CD4-positive, alpha-beta memory T cell (primary cell): ENCODE measurements at regions not wholly inside any gene's neighbourhood (a gene's known extent, or its start where the extent isn't known, plus 50 kb on each side); places are given as distances from the start of the nearest gene placed in this dataset.

ENCODE experiments used
- CTCF ChIA-PET: fragments of 350-600 bp; sonication (Branson Sonifier 250); formaldehyde crosslinking; loops from one replicate; lab custom pipeline; 2021; ENCODE audit warnings: inconsistent platforms; ENCODE audit not compliant: partially characterized antibody; lab: Charles Lee
- POLR2A ChIA-PET: fragments of 350-600 bp; sonication (Branson Sonifier 250); formaldehyde crosslinking; loops from one replicate; lab custom pipeline; 2021; ENCODE audit not compliant: partially characterized antibody; lab: Charles Lee
- DNase-seq, 5 donors: peaks; one replicate each; pipeline versions ENCODE4 v3.0.0 to v3.0.0-alpha.2; 2020 to 2022; ENCODE audit warnings: mixed read lengths in 1 of 5
- H3K27ac ChIP-seq: one replicate; pipeline ENCODE4 v1.7.0; 2013; ENCODE audit warnings: low read depth, low read length
- H3K27me3 ChIP-seq: 2 replicates; pipeline ENCODE4 v1.7.0; 2013; ENCODE audit warnings: mild to moderate bottlenecking, low read length, moderate library complexity; ENCODE audit not compliant: insufficient read depth
- H3K36me3 ChIP-seq: 2 replicates; pipeline ENCODE4 v1.7.0; 2013; ENCODE audit warnings: mild to moderate bottlenecking, low read length, moderate library complexity; ENCODE audit not compliant: insufficient read depth
- H3K4me1 ChIP-seq: 2 replicates; pipeline ENCODE4 v1.7.0; 2013; ENCODE audit warnings: mild to moderate bottlenecking, low read length, moderate library complexity; ENCODE audit not compliant: insufficient read depth
- H3K4me3 ChIP-seq, 2 donors: one replicate each; pipeline ENCODE4 v1.7.0; 2013; ENCODE audit warnings: low read length in 2 of 2, mild to moderate bottlenecking in 1 of 2
- H3K9me3 ChIP-seq, 2 donors: one replicate each; pipeline ENCODE4 v1.7.0; 2013; ENCODE audit warnings: low read length in 2 of 2, control low read depth in 1 of 2; ENCODE audit not compliant: control insufficient read depth in 1 of 2
- H3K27ac Mint-ChIP-seq, 7 donors: one replicate each; pipeline ENCODE4 v1.8.0; 2020 to 2021; ENCODE audit warnings: mixed read lengths in 7 of 7, mild to moderate bottlenecking in 6 of 7, inconsistent platforms in 3 of 7, moderate library complexity in 3 of 7
- H3K27me3 Mint-ChIP-seq, 2 donors: one replicate each; pipeline ENCODE4 v1.8.0; 2020 to 2021; ENCODE audit warnings: mixed read lengths in 2 of 2
- H3K36me3 Mint-ChIP-seq, 2 donors: one replicate each; pipeline ENCODE4 v1.8.0; 2020 to 2021; ENCODE audit warnings: mixed read lengths in 2 of 2, inconsistent platforms in 1 of 2, mild to moderate bottlenecking in 1 of 2
- H3K4me1 Mint-ChIP-seq, 4 donors: one replicate each; pipeline ENCODE4 v1.8.0; 2020 to 2021; ENCODE audit warnings: mixed read lengths in 4 of 4, mild to moderate bottlenecking in 1 of 4
- H3K4me3 Mint-ChIP-seq, 8 donors: one replicate each; pipeline ENCODE4 v1.8.0; 2020 to 2021; ENCODE audit warnings: mixed read lengths in 8 of 8, mild to moderate bottlenecking in 7 of 8, moderate library complexity in 6 of 8, inconsistent platforms in 3 of 8
- H3K9me3 Mint-ChIP-seq, 8 donors: one replicate each; pipeline ENCODE4 v1.8.0; 2020 to 2021; ENCODE audit warnings: mixed read lengths in 8 of 8, mild to moderate bottlenecking in 5 of 8, inconsistent platforms in 3 of 8, moderate library complexity in 1 of 8
- intact Hi-C: fragments of 100-400 bp; cut with micrococcal nuclease; formaldehyde crosslinking; loops from one replicate; pipeline ENCODE4 v1.15.1; 2023

- DNase-seq: no peak
- Histone ChIP-seq H3K9me3 (no peaks in the 10 kb centered on the region), H3K36me3 (no peaks in the 10 kb centered on the region), H3K4me1 (no peaks in the 10 kb centered on the region), H3K27me3 (no peaks in the 10 kb centered on the region), H3K27ac (no peak overlapping the region), H3K4me3 (no peak overlapping the region)
- CTCF ChIA-PET: interaction anchor here (1.0 to 1.7 kb wide), 2 partner anchors 46 to 72 kb away, joined by 4 read pairs; no protein-coding TSS in a partner anchor
- intact Hi-C loops: no loop called here
- Mint-ChIP-seq H3K36me3 (no peaks in the 10 kb centered on the region), H3K4me3 (no peak overlapping the region), H3K27ac (no peak overlapping the region), H3K9me3 (peaks cover 0 to 5% (median 0%) of the 10 kb centered on the region in 8 donors), H3K27me3 (no peaks in the 10 kb centered on the region), H3K4me1 (peaks cover 0 to 11% (median 5%) of the 10 kb centered on the region in 4 donors)
- POLR2A ChIA-PET: no interaction called here
Measured at GRCh38 chr7:17054836-17055235, 173.1 kb upstream of the AGR3 start.

DNA sequence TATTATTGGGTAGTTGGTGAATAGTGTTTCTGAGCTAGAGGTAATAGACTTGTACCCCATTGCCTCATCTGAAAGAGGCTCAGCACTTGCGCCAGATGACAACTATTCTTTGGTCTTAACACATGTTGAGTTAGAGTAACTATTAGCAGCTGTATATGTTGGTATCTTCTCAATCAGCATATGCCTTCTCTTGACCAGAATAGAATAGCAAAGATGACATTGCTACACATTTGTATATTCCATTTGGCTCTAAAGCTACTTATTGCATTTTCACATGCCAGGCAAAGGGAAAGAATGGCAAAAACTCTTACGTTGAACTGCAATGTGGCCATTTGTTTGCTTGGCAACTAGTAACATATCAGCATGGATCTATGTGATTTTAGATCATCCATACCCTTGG is 173.8 kb upstream of the AGR3 start:
- H3K9me3 Mint-ChIP-seq: peaks cover 0 to 5% (median 0%) of the 10 kb centered on the region in 8 donors
- Histone ChIP-seq H3K27me3 (no peaks in the 10 kb centered on the region), H3K4me1 (no peaks in the 10 kb centered on the region), H3K36me3 (no peaks in the 10 kb centered on the region), H3K9me3 (no peaks in the 10 kb centered on the region), H3K27ac (no peak overlapping the region), H3K4me3 (no peak overlapping the region)
- POLR2A ChIA-PET: no interaction called here
- H3K4me3 Mint-ChIP-seq: no peak overlapping the region
- CTCF ChIA-PET: interaction anchor here (1.0 kb wide), 1 partner anchor 47 kb away, joined by 4 read pairs; no protein-coding TSS in a partner anchor
- H3K27ac Mint-ChIP-seq: peak overlapping the region in 1 of 7 donors; percentile 22
- H3K27me3 Mint-ChIP-seq: no peaks in the 10 kb centered on the region
- peaks cover 0 to 11% (median 5%) of the 10 kb centered on the region in 4 donors for H3K4me1 Mint-ChIP-seq
- intact Hi-C loops: no loop called here
- no peak for DNase-seq
- H3K36me3 Mint-ChIP-seq: no peaks in the 10 kb centered on the region

- no peak for DNase-seq
- no peak overlapping the region for H3K27ac ChIP-seq
- H3K36me3 ChIP-seq: no peaks in the 10 kb centered on the region
- H3K4me1 ChIP-seq: no peaks in the 10 kb centered on the region
- H3K27me3 Mint-ChIP-seq: no peaks in the 10 kb centered on the region
- H3K36me3 Mint-ChIP-seq: no peaks in the 10 kb centered on the region
- H3K27ac Mint-ChIP-seq: no peak overlapping the region
- no peaks in the 10 kb centered on the region for H3K27me3 ChIP-seq
- peaks cover 0 to 5% (median 0%) of the 10 kb centered on the region in 8 donors for H3K9me3 Mint-ChIP-seq
- H3K9me3 ChIP-seq: no peaks in the 10 kb centered on the region
- ChIA-PET CTCF (no interaction called here), POLR2A (no interaction called here)
- H3K4me3 Mint-ChIP-seq: no peak overlapping the region
- peaks cover 0 to 11% (median 5%) of the 10 kb centered on the region in 4 donors for H3K4me1 Mint-ChIP-seq
- H3K4me3 ChIP-seq: no peak overlapping the region
- intact Hi-C loops: no loop called here
Measured at GRCh38 chr7:17056491-17057142, 174.8 kb upstream of the AGR3 start.

DNA sequence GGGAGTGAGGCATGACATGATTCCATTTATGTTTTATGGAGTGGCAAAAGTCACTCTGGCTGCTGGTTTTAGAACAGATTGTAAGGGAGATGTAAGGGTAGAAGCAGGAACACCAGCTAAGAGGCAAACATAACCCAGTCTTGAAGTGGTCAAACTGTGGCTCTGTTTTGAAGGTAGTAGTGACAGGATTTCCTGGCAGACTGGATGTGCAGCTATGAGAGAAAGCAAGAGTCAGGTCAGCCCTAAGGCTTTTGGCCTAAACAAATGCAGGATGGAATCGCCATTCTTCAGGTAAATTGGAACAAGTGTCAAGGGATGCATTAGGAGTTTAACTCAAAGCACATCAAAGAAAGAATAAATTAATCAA is 175.3 kb upstream of the AGR3 start:
- H3K4me3 Mint-ChIP-seq: no peak overlapping the region
- Histone ChIP-seq H3K4me1 (no peaks in the 10 kb centered on the region), H3K9me3 (no peaks in the 10 kb centered on the region), H3K4me3 (no peak overlapping the region), H3K36me3 (no peaks in the 10 kb centered on the region), H3K27me3 (no peaks in the 10 kb centered on the region), H3K27ac (no peak overlapping the region)
- ChIA-PET CTCF (no interaction called here), POLR2A (no interaction called here)
- no peaks in the 10 kb centered on the region for H3K36me3 Mint-ChIP-seq
- no peak for DNase-seq
- H3K27ac Mint-ChIP-seq: no peak overlapping the region
- H3K9me3 Mint-ChIP-seq: peaks cover 0 to 5% (median 0%) of the 10 kb centered on the region in 8 donors
- peaks cover 0 to 11% (median 5%) of the 10 kb centered on the region in 4 donors for H3K4me1 Mint-ChIP-seq
- H3K27me3 Mint-ChIP-seq: no peaks in the 10 kb centered on the region
- intact Hi-C loops: no loop called here

GRCh38 chr7:17058568-17058967 is 176.8 kb upstream of the AGR3 start:
- CTCF ChIA-PET: no interaction called here
- H3K36me3 Mint-ChIP-seq: no peaks in the 10 kb centered on the region

DNA sequence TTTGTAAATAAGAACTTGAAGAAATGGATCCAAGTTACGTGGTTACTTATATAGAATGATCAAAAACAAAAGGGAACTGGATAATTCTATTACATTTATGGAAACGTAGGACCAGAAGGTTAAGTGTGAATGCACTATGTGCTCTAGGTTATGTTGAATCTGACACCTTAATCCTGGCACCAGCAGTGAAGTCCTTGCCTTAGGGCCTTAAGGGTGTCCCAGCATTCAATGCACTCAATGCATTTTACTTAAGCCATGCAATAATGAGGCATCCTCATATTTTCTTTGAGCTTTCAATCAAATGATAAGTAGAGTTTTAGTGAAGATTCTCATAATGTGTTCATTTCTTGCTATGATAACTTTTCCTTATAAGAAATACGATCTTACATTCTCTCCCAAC is 178.3 kb upstream of the AGR3 start:
- DNase-seq: no peak
- Mint-ChIP-seq H3K9me3 (no peaks in the 10 kb centered on the region), H3K36me3 (no peaks in the 10 kb centered on the region), H3K4me3 (no peak overlapping the region), H3K27me3 (no peaks in the 10 kb centered on the region), H3K27ac (no peak overlapping the region), H3K4me1 (no peaks in the 10 kb centered on the region)
- Histone ChIP-seq H3K4me3 (no peak overlapping the region), H3K4me1 (no peaks in the 10 kb centered on the region), H3K27ac (no peak overlapping the region), H3K9me3 (no peaks in the 10 kb centered on the region), H3K36me3 (no peaks in the 10 kb centered on the region), H3K27me3 (no peaks in the 10 kb centered on the region)
- POLR2A ChIA-PET: no interaction called here
- intact Hi-C loops: no loop called here
- CTCF ChIA-PET: interaction anchor here (1.6 kb wide), 1 partner anchor 242 kb away, joined by 7 read pairs; no protein-coding TSS in a partner anchor

More at GRCh38 chr7:17058568-17058967, 176.8 kb upstream of the AGR3 start:
- no peaks in the 10 kb centered on the region for H3K36me3 ChIP-seq
- Mint-ChIP-seq H3K4me3 (no peak overlapping the region), H3K4me1 (peaks cover 0 to 5% (median 2%) of the 10 kb centered on the region in 4 donors), H3K9me3 (peaks cover 0 to 3% (median 0%) of the 10 kb centered on the region in 8 donors), H3K27me3 (no peaks in the 10 kb centered on the region), H3K27ac (no peak overlapping the region)
- POLR2A ChIA-PET: no interaction called here
- DNase-seq: no peak
- H3K9me3 ChIP-seq: no peaks in the 10 kb centered on the region
- intact Hi-C loops: no loop called here
- H3K4me1 ChIP-seq: no peaks in the 10 kb centered on the region
- no peak overlapping the region for H3K27ac ChIP-seq
- H3K27me3 ChIP-seq: no peaks in the 10 kb centered on the region
- H3K4me3 ChIP-seq: no peak overlapping the region

DNA sequence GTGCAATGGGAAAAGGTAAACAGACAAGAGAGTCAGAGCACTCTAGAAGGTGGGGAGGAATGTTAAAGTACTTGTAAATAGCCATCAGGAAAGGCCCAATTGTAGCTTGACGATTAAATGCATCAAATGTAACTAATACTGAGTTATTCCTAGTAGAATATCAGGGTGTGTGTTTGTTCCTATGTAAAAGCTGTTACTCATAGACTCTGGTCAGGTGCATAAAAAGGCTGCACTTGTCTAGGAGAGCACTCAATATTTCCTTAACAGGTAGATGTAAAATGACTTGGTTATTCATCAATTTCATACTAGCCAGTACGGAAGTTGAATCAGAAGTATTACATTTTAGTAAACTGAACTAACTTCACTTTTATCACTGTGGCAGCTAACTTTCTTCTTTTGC is 179.7 kb upstream of the AGR3 start:
- CTCF ChIA-PET: interaction anchor here (1.0 to 1.9 kb wide), 3 partner anchors 19 to 240 kb away, joined by 3 to 7 read pairs (median 4); no protein-coding TSS in a partner anchor
- H3K27me3 Mint-ChIP-seq: no peaks in the 10 kb centered on the region
- DNase-seq: no peak
- intact Hi-C loops: no loop called here
- Histone ChIP-seq H3K4me1 (no peaks in the 10 kb centered on the region), H3K27ac (no peak overlapping the region), H3K9me3 (no peaks in the 10 kb centered on the region), H3K27me3 (no peaks in the 10 kb centered on the region), H3K4me3 (no peak overlapping the region), H3K36me3 (no peaks in the 10 kb centered on the region)
- POLR2A ChIA-PET: no interaction called here
- H3K27ac Mint-ChIP-seq: no peak overlapping the region
- H3K36me3 Mint-ChIP-seq: no peaks in the 10 kb centered on the region
- H3K4me3 Mint-ChIP-seq: no peak overlapping the region
- no peaks in the 10 kb centered on the region for H3K9me3 Mint-ChIP-seq
- no peaks in the 10 kb centered on the region for H3K4me1 Mint-ChIP-seq
